Amniotic epithelial cell (primary cell): ENCODE measurements at regions not wholly inside any gene's neighbourhood (a gene's known extent, or its start where the extent isn't known, plus 50 kb on each side); places are given as distances from the start of the nearest gene placed in this dataset.

Experiments
- DNase-seq: peaks from one replicate; pipeline ENCODE4 v3.0.0-alpha.2; 2010; ENCODE audit warnings: low read depth

- no peak for DNase-seq
These were observed 58.3 kb upstream of the STXBP1 start for GRCh38 chr9:127553793-127554192.

DNA sequence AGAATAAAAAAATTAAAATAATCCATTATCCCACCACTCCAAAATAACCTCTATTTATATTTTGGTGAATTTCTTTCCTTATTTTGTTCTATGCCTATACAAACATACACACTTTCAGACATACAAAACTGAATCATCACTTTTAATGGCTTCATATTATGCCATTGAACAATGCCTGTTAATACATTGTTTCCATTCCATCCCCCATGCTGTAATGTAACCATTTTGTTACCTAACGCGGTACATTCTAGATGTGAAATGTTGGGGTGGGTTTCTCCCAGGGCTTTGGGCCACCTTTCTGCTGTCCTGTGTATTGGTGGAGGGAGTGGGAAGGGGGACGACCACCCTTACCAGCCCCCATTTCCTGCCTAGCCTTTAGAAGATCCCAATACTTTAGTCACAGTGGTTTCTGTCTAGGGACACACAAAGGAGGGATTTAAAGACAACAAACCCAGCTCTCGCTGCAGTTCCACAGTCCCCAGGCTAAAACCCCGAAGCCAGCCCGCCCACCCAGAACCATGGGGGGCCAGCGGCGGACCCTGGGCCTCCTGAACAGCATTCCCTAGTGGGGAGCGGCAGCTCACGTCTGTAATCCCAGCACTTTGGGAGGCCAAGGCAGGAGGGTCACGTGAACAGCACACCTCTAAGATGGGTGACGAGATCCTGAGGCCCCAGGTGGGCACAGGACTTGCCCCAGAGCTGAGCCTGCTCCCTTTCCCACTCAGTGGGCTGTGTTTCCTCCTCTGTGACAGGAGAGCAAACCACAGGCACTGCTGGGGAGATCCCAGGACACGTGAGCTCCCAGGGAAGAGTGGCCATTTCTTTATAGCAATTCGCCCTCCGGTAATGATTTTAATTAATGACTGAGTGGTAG, 56.9 kb upstream of the STXBP1 start:
- DNase-seq: peak; percentile 54

DNA sequence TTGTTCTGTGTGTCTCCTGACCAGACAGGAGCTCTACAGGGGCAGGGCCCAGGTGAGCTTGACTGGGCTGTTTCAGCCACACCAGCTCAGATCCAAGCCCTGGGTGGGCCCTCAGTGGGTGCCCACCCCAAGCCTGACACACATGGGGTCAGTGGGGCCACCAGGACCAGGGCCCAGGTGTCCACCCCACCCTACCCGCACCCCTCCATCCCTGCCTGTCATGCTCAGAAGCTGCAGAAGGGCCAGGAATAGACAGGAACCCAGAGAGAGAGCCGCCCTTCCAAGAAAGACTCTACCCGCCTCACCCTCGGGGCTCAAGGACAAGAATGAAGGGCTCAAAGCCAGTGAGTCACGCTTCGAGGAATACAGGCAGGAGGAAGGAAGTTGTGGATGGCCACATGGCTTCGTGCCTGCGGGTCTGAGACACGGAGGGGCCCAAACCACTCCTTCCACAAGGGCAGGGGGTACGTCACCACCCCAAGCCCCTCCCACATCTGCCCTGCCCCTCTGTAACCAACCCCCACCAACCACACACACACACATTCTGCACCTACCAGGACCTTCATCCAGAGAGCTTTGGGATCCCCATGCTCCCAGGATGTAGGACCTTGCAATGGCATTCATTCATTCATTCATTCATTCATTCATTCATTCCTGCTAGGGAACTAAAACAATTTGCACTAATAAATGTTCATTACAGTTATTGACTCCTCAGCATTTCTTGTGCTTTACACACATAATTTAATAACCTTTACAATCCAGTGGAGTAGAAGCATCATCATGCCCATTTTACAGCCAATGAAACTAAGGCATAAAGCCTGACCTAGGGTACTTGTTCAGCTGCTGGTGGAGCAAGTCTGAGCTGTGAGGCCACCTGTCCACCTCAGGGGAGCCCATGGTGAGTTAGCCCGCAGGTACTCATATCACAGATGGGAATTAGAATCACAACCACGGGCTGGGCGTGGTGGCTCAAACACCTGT, 55.9 kb upstream of the STXBP1 start:
- DNase-seq: peak; percentile 96

- DNase-seq: no peak
These were observed 55.2 kb upstream of the STXBP1 start for GRCh38 chr9:127556871-127557270.

- peak; percentile 46 for DNase-seq
These were observed 54.6 kb upstream of the STXBP1 start for GRCh38 chr9:127557466-127557869.

DNA sequence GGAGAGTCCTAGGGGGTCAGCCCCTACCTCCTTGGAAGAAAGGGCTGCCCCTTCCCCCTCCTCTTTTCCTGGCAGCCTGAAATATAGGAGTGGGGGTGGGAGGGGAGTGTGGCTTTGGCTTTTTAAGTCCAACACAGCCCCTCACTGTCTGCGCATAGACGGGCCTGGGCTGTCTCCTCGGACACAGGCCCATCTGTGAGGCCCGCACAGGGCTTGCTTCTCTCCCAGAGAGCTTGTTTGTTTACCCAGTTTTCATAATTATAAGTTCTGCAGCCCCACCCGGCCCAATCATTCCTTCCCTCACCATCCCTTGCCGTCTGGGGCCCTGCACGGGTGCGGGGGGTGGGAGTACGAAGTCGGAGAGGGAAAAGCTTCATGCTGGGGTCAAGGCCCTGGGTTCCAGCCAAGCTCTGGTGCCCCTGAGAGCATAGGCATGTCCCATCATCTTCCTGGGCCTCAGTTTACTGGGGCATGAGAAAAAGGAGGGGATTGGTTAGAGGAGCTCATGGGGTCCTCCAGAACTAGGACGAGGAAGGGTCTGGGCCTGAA, 54.0 kb upstream of the STXBP1 start:
- DNase-seq: no peak

- DNase-seq: no peak
These were observed 53.4 kb upstream of the STXBP1 start for GRCh38 chr9:127558581-127559246.

DNA sequence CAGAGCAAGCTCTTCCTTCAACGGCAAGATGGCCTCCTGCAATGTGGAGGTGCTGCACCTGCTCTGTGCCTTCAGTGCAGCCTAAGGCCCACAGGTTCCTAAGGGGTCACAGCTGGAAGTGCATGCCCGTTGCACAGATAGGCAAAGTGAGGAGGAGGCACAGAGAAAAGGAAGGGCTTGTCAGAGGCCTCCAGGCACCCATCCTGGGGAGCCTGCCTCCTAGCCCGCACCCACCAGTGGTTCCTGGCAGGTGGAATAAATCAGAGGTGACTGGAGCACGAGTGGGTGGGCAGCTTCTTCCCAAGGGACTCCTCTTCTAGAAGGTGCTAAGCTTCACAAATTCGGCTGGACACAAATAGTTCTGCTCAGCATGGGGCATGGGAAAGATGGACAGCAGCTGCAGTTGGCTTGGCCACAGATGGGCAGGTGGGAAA, 52.8 kb upstream of the STXBP1 start:
- no peak for DNase-seq

DNA sequence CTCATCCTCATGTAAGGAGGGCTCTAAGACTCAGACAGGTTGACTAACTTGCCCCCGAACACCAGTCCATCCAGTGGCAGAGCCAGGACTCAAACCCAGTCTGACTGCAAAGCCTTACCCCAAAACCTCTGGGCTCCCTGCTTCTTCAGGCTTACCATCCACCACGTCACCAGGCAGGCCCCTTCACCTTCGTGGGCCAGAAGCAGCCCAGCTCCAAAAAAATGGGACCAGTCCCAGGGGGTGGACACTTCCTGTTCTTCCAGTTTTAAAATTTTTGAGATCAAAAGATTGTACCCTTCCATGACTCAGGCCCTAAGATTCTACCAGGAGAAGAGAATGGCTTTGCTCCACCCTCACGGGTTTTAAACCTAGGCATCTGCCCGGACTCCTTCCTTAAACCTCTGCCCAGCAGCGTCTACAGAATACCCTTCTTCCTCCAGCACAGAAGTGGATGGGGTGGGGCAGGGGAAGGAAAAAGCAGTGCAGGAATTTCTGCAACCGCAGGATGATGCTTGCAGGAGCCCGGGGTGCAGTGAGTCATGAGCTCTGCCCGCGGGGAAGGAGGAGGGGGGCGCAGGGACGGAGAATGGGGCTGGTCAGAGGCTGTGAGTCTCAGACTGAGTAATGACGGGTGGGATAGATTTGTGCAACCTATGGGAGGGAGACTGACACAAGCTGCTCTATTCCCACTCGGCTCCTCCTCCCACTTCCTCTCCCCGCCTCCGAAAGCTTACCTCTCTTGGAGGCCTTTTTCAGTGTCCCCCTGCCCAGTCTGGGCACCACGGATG, 50.4 kb upstream of the STXBP1 start:
- DNase-seq: peak; percentile 99
